ENCODE measurements at regions not wholly inside any gene's neighbourhood (a gene's known extent, or its start where the extent isn't known, plus 50 kb on each side); places are given as distances from the start of the nearest gene placed in this dataset.
"Not testable (repeated sequence)": the region's sequence is repeated elsewhere in the genome, so short reads cannot be mapped to it uniquely, and the experiment has no call there.

DNA sequence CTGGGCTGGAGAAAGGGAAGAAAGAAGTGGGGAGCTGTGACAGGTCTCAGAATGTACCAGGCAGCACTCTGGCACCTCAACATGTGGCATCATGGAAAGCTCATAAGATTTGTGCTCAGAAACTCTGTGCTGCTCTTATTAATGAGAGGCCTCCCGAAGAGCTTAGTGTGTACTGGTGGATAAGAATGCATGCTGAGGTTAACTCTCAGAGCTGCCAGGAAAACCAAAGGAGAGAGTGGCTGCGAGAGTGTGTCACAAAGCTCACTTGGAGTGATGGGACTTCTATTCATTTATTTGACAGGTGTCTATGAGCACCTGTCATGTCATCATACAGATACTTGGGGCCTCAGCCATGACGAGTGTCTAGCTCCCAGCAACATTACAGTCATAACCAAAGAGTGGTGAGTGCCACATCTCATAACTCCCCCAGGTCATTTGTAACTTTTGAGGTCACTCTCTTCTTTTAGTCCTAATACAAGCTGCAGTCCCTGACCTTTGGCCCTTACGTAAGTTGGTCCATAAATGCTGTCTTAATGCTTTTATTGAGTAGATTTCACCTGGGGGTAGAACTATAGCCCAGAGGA lies 131.9 kb downstream of the TRIM43 start:
- not testable (repeated sequence) for ATAC-seq; DNase-seq (ENCODE audit: low spot score)

DNA sequence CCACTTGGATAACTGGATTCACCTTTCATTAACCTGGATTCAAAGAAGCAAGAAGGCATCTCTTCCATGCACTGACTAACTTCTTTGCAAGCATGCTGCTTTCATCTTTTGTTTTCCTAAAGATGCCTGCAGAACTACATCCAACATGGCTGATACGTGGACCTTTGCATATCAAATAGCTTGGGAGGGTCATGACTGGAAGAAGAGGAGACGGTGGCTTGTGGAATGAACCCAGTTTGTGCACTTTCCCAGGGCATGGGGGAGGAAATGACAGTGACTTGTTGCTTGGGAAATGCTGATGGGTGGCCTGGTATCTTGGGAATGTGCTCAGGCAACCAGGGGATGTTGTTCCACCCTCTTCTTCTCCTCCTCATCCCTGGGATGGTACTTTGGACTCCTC lies 133.4 kb downstream of the TRIM43 start:
- not testable (repeated sequence) for DNase-seq (ENCODE audit: low spot score); ATAC-seq

- DNase-seq (ENCODE audit: low spot score); ATAC-seq: not testable (repeated sequence)
Measured at GRCh38 chr2:95725677-95726076, 133.9 kb downstream of the TRIM43 start.

- peak; percentile 76 for ATAC-seq
- DNase-seq (ENCODE audit: low spot score) = peak; percentile 77
Measured at GRCh38 chr2:95727420-95727819, 135.6 kb downstream of the TRIM43 start.

DNA sequence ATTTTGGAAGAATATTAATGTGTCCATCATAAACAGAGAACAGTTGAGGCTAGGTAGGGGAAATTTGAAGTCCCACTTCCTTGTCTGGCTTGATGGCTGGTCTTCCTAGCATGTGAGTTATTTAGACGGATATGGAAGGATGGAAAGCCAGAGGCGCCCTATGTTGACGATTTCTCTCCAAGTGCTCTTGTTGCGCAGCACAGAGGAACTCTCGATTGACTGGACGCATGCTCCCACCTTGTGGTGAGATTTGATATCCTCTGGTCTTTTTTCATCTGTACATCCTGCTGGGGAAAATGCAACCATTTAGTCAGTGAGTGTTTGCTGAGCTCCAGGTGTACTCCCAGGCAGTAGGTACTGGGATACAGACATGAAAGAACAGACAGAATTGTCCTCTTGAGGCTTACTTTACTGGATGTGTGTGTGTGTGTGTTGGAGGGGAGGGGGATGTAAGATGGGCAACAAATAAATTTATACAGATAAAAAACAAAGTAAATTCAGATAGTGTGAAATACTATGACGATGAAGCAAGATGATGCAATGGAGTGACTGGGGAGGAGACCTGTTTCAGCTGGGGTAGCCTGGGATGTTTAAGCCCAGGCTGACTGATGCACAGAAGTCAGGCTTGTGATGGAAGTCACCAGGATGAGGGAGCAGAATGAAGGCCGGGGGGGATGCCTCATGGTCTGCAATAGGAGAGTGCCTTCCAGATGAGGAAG lies 137.2 kb downstream of the TRIM43 start:
- DNase-seq (ENCODE audit: low spot score) (peak; percentile 79), ATAC-seq (peak; percentile 91)

GRCh38 chr2:95729597-95729955 lies 137.8 kb downstream of the TRIM43 start:
- ATAC-seq = no peak
- no peak for DNase-seq (ENCODE audit: low spot score)

DNA sequence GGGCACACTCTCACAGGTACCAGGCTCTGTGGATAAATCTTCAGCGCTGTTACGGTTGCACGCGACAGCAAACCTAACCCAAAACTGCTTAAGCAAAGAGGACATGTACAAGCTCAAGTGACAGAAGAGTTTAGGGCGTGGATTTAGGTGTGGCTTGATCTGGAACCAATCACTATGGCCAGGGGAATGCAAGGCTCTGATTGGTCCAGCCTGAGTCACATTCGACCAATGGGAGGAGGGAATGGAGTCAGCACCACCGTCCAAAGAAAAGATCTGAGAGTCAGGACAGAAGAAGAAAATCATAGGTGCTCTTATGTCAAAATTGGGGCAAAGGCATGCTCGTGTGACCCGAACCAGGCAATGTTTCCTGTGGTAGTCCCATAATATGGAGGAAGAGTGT lies 139.0 kb downstream of the TRIM43 start:
- DNase-seq (ENCODE audit: low spot score) = no peak
- no peak for ATAC-seq

- peak; percentile 17 for ATAC-seq
- DNase-seq (ENCODE audit: low spot score) = no peak
Measured at GRCh38 chr2:95734976-95735890, 143.4 kb downstream of the TRIM43 start.

DNA sequence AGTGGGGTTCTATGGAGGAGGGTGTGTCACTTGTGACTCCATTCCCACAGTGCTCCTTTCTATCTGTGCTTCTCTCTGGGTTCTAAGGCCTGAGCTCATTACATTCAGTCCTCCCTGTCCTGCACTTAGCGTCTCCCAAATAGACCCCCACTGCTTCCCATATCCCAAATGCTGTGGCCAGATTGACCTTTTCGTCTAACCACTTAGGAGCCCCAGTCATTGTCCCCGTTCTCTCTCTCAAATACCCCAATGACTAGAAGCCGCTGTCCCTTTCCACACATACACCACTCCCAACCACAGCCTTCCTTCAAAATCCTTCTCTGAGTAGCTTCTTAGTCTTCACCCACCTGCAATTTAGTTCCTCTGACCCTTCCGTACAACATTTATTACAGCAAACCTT lies 146.5 kb downstream of the TRIM43 start:
- no peak for DNase-seq (ENCODE audit: low spot score)
- ATAC-seq = no peak

DNA sequence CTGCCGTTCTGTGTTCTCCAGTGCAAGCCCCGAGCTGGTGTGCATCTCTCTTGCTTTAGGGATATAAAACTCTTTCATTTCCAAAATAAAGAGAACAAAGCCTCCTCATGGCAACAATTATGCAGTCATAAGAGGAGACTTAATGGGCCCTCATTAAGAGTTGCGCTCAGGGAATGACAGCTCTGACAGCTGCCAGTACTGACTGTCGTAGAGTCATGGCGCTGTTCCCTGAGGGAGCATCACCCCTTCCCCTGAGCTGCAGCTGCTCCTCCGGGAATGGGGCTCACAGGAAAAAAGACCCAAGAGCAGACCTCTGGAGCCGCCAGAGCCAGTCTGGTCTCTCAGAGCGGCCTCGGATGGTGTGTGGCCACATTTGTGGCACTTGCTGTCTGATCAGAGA lies 160.3 kb downstream of the TRIM43 start:
- not testable (repeated sequence) for ATAC-seq; DNase-seq (ENCODE audit: low spot score)

- ATAC-seq = not testable (repeated sequence)
Measured at GRCh38 chr2:95753812-95754211, 162.0 kb downstream of the TRIM43 start.

GRCh38 chr2:95754213-95754612 lies 162.4 kb downstream of the TRIM43 start:
- DNase-seq (ENCODE audit: low spot score); ATAC-seq: not testable (repeated sequence)

More at GRCh38 chr2:95753812-95754211, 162.0 kb downstream of the TRIM43 start:
- DNase-seq (ENCODE audit: low spot score) = not testable (repeated sequence)

DNA sequence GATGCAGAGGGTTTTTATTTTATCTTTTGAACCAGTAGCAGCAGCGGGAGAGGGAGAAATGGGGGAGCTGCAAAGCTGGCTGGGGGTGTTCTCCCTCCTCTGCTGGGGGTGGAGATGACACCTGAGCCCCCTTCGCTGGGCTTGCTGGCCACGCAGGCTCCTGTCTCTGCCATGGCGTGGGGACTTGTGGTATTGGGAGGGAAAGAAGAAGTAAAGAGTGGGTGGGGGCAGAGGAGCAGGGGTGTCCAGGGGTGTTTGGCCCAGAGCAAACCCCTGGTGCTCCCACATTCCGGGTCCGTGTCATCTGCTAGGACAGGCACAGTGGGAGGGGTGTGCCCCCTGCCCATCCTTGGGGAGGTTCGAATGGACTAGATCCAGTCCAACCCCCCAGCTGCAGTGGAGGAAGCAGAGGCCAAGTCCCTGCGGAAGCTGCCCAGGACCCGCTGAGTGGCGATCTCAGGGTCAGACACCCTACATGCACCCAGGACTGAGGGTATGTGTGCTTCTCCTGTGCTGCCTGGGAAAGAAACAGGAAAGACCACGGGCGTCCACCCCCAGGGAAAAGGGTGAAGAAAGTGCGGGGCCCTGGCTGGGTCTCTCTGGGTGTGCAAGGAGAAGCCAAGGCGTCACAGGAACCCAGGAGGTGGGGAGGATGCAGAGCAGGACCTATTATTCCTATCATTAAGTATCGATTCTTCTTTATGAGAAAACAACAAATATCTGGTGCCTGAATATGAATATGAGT lies 163.2 kb downstream of the TRIM43 start:
- not testable (repeated sequence) for ATAC-seq; DNase-seq (ENCODE audit: low spot score)

GRCh38 chr2:95755956-95756669 lies 164.3 kb downstream of the TRIM43 start:
- ATAC-seq = not testable (repeated sequence)

DNA sequence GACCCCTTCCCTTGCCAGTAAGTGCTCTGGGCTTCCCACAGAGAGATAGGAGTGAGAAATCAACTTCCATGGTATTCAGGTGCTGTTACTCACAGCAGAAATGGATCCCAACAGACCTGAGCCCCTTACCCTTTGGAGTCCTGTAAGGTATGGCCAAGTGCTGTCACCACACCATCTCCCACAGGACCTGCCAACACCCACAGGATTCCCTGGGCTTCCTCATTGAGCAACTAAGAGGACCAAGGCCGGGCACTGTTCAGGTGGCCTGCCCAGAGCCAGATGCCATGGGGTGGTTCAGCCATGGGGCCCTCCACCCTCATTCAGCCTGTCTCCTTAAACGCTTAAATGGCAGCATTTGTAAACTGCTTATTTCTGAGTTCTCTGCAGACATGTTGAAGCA lies 166.2 kb downstream of the TRIM43 start:
- ATAC-seq (no peak), DNase-seq (ENCODE audit: low spot score) (no peak)

More at GRCh38 chr2:95755956-95756669, 164.3 kb downstream of the TRIM43 start:
- DNase-seq (ENCODE audit: low spot score) = not testable (repeated sequence)

- ATAC-seq = no peak
- DNase-seq (ENCODE audit: low spot score) = no peak
Measured at GRCh38 chr2:95759481-95760246, 167.9 kb downstream of the TRIM43 start.

DNA sequence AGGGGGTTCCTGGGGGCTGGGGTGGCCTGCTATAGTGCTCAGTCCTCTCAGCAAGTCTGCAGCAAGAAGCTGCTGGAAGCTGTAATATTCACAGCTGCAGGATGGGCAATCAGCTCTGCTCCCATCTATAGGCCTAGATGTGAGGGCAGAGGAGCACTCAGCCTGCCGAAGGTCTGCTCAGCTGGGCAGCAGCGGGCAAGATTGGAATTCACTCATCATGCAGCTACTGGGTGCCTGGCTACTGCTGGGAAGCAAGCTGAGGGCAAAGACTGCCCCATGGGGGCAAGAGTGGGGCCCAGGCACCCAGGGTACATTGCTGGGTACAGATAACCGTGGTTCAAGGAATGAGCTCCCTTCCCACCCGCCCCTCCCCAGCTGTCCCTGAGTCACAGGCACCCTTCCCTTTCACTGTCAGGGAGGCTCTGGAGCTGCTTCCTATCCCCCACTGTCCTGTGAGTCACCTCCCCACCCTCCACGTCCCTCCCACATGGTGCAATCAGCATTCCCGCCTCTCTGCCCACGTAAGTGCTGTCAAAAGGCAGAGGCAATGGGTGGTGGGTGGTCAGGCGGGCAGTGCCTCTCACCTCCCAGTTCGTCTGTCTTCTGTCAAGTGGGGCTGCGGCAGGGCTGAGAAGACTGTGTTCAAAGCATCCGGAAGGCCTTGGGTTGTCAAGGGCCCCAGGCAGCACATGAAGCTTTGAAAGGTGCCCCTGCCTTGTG lies 169.2 kb downstream of the TRIM43 start:
- no peak for ATAC-seq
- DNase-seq (ENCODE audit: low spot score) = no peak

DNA sequence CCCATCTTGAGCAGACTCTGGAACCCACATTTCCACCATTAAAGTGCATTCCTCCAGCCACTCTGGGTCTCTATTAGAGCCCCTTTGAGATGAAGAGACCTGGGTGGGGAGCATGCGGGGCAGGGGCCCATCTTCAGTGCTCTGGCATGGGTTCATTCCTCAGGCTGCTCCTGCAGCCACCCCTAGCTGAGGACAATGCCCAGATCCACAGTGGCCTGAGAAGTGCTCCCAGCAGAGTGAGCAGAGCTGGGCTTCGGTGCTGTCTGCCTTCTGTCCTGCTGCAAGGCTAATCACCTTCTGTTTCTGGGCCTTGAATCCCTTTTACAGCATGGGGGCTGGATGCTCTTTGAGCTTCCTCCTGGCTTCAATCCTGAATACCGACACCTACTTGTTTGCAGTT lies 169.8 kb downstream of the TRIM43 start:
- no peak for DNase-seq (ENCODE audit: low spot score)
- ATAC-seq = no peak

Measured in left lobe of liver (tissue), 2 donors.